ENCODE measurements at regions not wholly inside any gene's neighbourhood (a gene's known extent, or its start where the extent isn't known, plus 50 kb on each side); places are given as distances from the start of the nearest gene placed in this dataset.

GRCh38 chr1:84757301-84757700, 67.0 kb upstream of the SSX2IP start:
- Histone ChIP-seq H4K20me1 (ENCODE audit: control insufficient read depth, insufficient read depth, low read depth, low read length) (no peaks in the 10 kb centered on the region), H3K9me2 (replicated peaks; ENCODE audit: control insufficient read depth, low read length) (no peaks in the 10 kb centered on the region), H3K4me2 (ENCODE audit: low read length) (no peak overlapping the region), H3F3A (ENCODE audit: control insufficient read depth, insufficient read depth) (no peaks in the 10 kb centered on the region), H3K4me1 (ENCODE audit: control insufficient read depth, low read length) (peaks cover 6% of the 10 kb centered on the region), H3K4me3 (ENCODE audit: low read length) (no peak overlapping the region), H3K79me2 (ENCODE audit: control insufficient read depth, low read length) (no peaks in the 10 kb centered on the region), H3K27ac (ENCODE audit: low read depth, low read length) (no peak overlapping the region), H3K27me3 (ENCODE audit: control insufficient read depth, low read length) (peaks cover 10% of the 10 kb centered on the region), H3K9me3 (ENCODE audit: control insufficient read depth, insufficient read depth, low read length) (no peaks in the 10 kb centered on the region), H3K36me3 (ENCODE audit: control insufficient read depth, low read length) (no peaks in the 10 kb centered on the region)
- TF ChIP-seq CTCF (IDR thresholded peaks at IDR 0.05; ENCODE audit: low read depth, low read length, poor library complexity, severe bottlenecking), result no peak
- TF ChIP-seq EZH2phosphoT487 (IDR thresholded peaks at IDR 0.05; ENCODE audit: borderline replicate concordance, low read length), result no peak

- Histone ChIP-seq H3K9me3 (ENCODE audit: control insufficient read depth, insufficient read depth, low read length) (no peaks in the 10 kb centered on the region), H3K9me2 (replicated peaks; ENCODE audit: control insufficient read depth, low read length) (no peaks in the 10 kb centered on the region), H3F3A (ENCODE audit: control insufficient read depth, insufficient read depth) (no peaks in the 10 kb centered on the region), H3K4me1 (ENCODE audit: control insufficient read depth, low read length) (peaks cover 6% of the 10 kb centered on the region), H3K79me2 (ENCODE audit: control insufficient read depth, low read length) (no peaks in the 10 kb centered on the region), H3K27ac (ENCODE audit: low read depth, low read length) (no peak overlapping the region), H3K36me3 (ENCODE audit: control insufficient read depth, low read length) (no peaks in the 10 kb centered on the region), H4K20me1 (ENCODE audit: control insufficient read depth, insufficient read depth, low read depth, low read length) (no peaks in the 10 kb centered on the region), H3K4me2 (ENCODE audit: low read length) (no peak overlapping the region), H3K27me3 (ENCODE audit: control insufficient read depth, low read length) (peaks cover 10% of the 10 kb centered on the region), H3K4me3 (ENCODE audit: low read length) (no peak overlapping the region)
- no peak for TF ChIP-seq CTCF (IDR thresholded peaks at IDR 0.05; ENCODE audit: low read depth, low read length, poor library complexity, severe bottlenecking)
- TF ChIP-seq EZH2phosphoT487 (IDR thresholded peaks at IDR 0.05; ENCODE audit: borderline replicate concordance, low read length), result no peak
These were observed 66.3 kb upstream of the SSX2IP start for GRCh38 chr1:84756455-84757082.

- no peaks in the 10 kb centered on the region for H3K9me2 ChIP-seq (replicated peaks; ENCODE audit: control insufficient read depth, low read length)
- no peak overlapping the region for H3K4me2 ChIP-seq (ENCODE audit: low read length)
- no peaks in the 10 kb centered on the region for H4K20me1 ChIP-seq (ENCODE audit: control insufficient read depth, insufficient read depth, low read depth, low read length)
- H3K9me3 ChIP-seq (ENCODE audit: control insufficient read depth, insufficient read depth, low read length), result no peaks in the 10 kb centered on the region
- TF ChIP-seq CTCF (IDR thresholded peaks at IDR 0.05; ENCODE audit: low read depth, low read length, poor library complexity, severe bottlenecking) (no peak), EZH2phosphoT487 (IDR thresholded peaks at IDR 0.05; ENCODE audit: borderline replicate concordance, low read length) (no peak)
- peaks cover 6% of the 10 kb centered on the region for H3K4me1 ChIP-seq (ENCODE audit: control insufficient read depth, low read length)
- no peaks in the 10 kb centered on the region for H3K36me3 ChIP-seq (ENCODE audit: control insufficient read depth, low read length)
- H3K27ac ChIP-seq (ENCODE audit: low read depth, low read length), result no peak overlapping the region
- no peaks in the 10 kb centered on the region for H3K79me2 ChIP-seq (ENCODE audit: control insufficient read depth, low read length)
- no peak overlapping the region for H3K4me3 ChIP-seq (ENCODE audit: low read length)
- no peaks in the 10 kb centered on the region for H3F3A ChIP-seq (ENCODE audit: control insufficient read depth, insufficient read depth)
- peaks cover 11% of the 10 kb centered on the region for H3K27me3 ChIP-seq (ENCODE audit: control insufficient read depth, low read length)
These were observed 65.7 kb upstream of the SSX2IP start for GRCh38 chr1:84756001-84756400.
